Panc1 (cell line): ENCODE measurements at regions not wholly inside any gene's neighbourhood (a gene's known extent, or its start where the extent isn't known, plus 50 kb on each side); places are given as distances from the start of the nearest gene placed in this dataset.

Experiments
- ATAC-seq: fragments of 200-7000 bp; cut with Tn5 transposase; 2 replicates; pipeline ENCODE4 v1.9.1; 2020; ENCODE audit warnings: mild to moderate bottlenecking, moderate library complexity
- BruUV-seq: library from RNA; stranded (reverse); fragments of 400-500 nt; replicated peaks from 2 replicates; lab custom pipeline; 2021; lab: Mats Ljungman, UMichigan
- CTCF ChIA-PET: fragments of 300-600 bp; sonication (Branson Sonifier 250); formaldehyde crosslinking; loops from one replicate; lab custom pipeline; 2022; ENCODE audit warnings: antibody characterized with exemption; lab: Charles Lee
- POLR2A ChIA-PET: fragments of 300-600 bp; sonication (Branson Sonifier 250); formaldehyde crosslinking; loops from one replicate; lab custom pipeline; 2022; ENCODE audit warnings: antibody characterized with exemption; lab: Charles Lee
- DNase-seq: peaks from one replicate; pipeline ENCODE4 v3.0.0-alpha.2; 2010; ENCODE audit warnings: low read depth, low spot score
- H3K27ac ChIP-seq: 2 replicates; pipeline ENCODE4 v1.5.1; 2011; ENCODE audit warnings: mild to moderate bottlenecking, low read length, inconsistent platforms
- H3K27me3 ChIP-seq: fragments of 200-500 bp; sonication (Bioruptor generic); 2 replicates; pipeline ENCODE4 v1.6.0; 2014; ENCODE audit warnings: low read length, inconsistent platforms; ENCODE audit not compliant: control insufficient read depth, insufficient read depth
- H3K36me3 ChIP-seq: fragments of 200-500 bp; sonication (Bioruptor generic); 2 replicates; pipeline ENCODE4 v1.5.1; 2014; ENCODE audit warnings: inconsistent platforms, mild to moderate bottlenecking, low read length, moderate library complexity; ENCODE audit not compliant: control insufficient read depth, insufficient read depth
- H3K4me1 ChIP-seq: 2 replicates; pipeline ENCODE4 v1.5.1; 2011; ENCODE audit warnings: inconsistent platforms, mild to moderate bottlenecking, low read length, moderate library complexity; ENCODE audit not compliant: control insufficient read depth, insufficient read depth
- H3K4me3 ChIP-seq, 2 experiments: 2 replicates each; pipeline ENCODE4 v1.5.1; 2011 to 2012; ENCODE audit warnings: low read depth in 2 of 2, low read length in 2 of 2, mild to moderate bottlenecking in 2 of 2, inconsistent platforms in 1 of 2, moderate library complexity in 1 of 2
- H3K9me3 ChIP-seq: fragments of 200-500 bp; sonication (Bioruptor generic); 2 replicates; pipeline ENCODE4 v1.5.1; 2014; ENCODE audit warnings: low read depth, mild to moderate bottlenecking, inconsistent platforms, low read length, moderate library complexity; ENCODE audit not compliant: control insufficient read depth, insufficient read depth
- POLR2AphosphoS5 ChIP-seq: IDR thresholded peaks from 2 replicates; pipeline ENCODE4 v1.6.1; 2012; ENCODE audit warnings: mild to moderate bottlenecking, low read depth, low read length, moderate library complexity
- SIN3A ChIP-seq: IDR thresholded peaks from 2 replicates; pipeline ENCODE4 v1.6.1; 2012; ENCODE audit warnings: low read depth, mild to moderate bottlenecking, low read length, moderate library complexity, borderline replicate concordance; ENCODE audit not compliant: insufficient read depth
- TCF7L2 ChIP-seq: IDR thresholded peaks from 2 replicates; pipeline ENCODE4 v1.6.1; 2011; ENCODE audit warnings: mild to moderate bottlenecking, low read depth, low read length, inconsistent platforms
- in situ Hi-C: cut with HindIII; loops from 2 replicates; pipeline ENCODE4 v1.10.0; 2016; ENCODE audit warnings: low sequenced_read_pairs, low pct_unique_long_range_greater_than_20kb
- intact Hi-C: fragments of 100-400 bp; cut with micrococcal nuclease; formaldehyde crosslinking; loops from one replicate; pipeline ENCODE4 v1.10.0; 2022; ENCODE audit not compliant: unreplicated experiment
- TF ChIP-seq, protein P1 (sequence below): fragments of 450-650 bp; IDR thresholded peaks from 2 replicates; pipeline ENCODE4 v1.5.1; 2017; ENCODE audit warnings: mild to moderate bottlenecking
- TF ChIP-seq, protein P2 (sequence below), 2 experiments: IDR thresholded peaks; 2 replicates each; pipeline ENCODE4 v1.6.1; 2011 to 2012; ENCODE audit warnings: low read depth in 2 of 2, control low read depth in 1 of 2, low read length in 1 of 2, mild to moderate bottlenecking in 1 of 2, moderate library complexity in 1 of 2; ENCODE audit not compliant: insufficient read depth in 1 of 2

DNA sequence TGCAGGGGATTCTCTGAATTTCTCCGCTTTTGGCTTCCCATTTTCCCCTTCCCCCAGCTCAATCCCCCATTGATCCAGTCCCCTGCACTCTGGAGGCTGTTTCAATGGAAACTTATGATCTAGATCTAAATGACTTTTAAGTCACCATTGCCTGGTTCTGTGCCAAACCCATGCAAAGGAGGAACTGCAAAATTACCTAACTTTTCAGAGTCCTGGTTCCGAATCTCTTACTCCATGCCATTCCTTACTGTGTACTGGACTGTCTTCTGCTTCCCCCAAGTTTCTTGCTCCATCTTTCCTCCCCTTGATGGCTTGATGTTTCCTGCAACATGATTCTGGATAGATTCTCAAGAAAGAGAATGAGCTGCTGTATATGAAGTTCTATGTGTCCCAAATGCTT is 327.8 kb downstream of the MIAT start:
- in situ Hi-C loops: no loop called here
- no peak for ATAC-seq
- no peak for TF ChIP-seq TCF7L2
- TF ChIP-seq, protein P1, sequence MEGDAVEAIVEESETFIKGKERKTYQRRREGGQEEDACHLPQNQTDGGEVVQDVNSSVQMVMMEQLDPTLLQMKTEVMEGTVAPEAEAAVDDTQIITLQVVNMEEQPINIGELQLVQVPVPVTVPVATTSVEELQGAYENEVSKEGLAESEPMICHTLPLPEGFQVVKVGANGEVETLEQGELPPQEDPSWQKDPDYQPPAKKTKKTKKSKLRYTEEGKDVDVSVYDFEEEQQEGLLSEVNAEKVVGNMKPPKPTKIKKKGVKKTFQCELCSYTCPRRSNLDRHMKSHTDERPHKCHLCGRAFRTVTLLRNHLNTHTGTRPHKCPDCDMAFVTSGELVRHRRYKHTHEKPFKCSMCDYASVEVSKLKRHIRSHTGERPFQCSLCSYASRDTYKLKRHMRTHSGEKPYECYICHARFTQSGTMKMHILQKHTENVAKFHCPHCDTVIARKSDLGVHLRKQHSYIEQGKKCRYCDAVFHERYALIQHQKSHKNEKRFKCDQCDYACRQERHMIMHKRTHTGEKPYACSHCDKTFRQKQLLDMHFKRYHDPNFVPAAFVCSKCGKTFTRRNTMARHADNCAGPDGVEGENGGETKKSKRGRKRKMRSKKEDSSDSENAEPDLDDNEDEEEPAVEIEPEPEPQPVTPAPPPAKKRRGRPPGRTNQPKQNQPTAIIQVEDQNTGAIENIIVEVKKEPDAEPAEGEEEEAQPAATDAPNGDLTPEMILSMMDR: no peak
- TF ChIP-seq, protein P2, sequence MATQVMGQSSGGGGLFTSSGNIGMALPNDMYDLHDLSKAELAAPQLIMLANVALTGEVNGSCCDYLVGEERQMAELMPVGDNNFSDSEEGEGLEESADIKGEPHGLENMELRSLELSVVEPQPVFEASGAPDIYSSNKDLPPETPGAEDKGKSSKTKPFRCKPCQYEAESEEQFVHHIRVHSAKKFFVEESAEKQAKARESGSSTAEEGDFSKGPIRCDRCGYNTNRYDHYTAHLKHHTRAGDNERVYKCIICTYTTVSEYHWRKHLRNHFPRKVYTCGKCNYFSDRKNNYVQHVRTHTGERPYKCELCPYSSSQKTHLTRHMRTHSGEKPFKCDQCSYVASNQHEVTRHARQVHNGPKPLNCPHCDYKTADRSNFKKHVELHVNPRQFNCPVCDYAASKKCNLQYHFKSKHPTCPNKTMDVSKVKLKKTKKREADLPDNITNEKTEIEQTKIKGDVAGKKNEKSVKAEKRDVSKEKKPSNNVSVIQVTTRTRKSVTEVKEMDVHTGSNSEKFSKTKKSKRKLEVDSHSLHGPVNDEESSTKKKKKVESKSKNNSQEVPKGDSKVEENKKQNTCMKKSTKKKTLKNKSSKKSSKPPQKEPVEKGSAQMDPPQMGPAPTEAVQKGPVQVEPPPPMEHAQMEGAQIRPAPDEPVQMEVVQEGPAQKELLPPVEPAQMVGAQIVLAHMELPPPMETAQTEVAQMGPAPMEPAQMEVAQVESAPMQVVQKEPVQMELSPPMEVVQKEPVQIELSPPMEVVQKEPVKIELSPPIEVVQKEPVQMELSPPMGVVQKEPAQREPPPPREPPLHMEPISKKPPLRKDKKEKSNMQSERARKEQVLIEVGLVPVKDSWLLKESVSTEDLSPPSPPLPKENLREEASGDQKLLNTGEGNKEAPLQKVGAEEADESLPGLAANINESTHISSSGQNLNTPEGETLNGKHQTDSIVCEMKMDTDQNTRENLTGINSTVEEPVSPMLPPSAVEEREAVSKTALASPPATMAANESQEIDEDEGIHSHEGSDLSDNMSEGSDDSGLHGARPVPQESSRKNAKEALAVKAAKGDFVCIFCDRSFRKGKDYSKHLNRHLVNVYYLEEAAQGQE (IDR thresholded peaks at IDR 0.05; ENCODE audit: insufficient read depth in 1 of 2, low read depth in 2 of 2, low read length in 1 of 2): no peak
- TF ChIP-seq SIN3A: no peak
- TF ChIP-seq POLR2AphosphoS5: no peak
- no peak for DNase-seq
- Histone ChIP-seq H3K9me3 (no peaks in the 10 kb centered on the region), H3K27me3 (no peaks in the 10 kb centered on the region), H3K27ac (no peak overlapping the region), H3K4me3 (no peak overlapping the region), H3K4me1 (no peaks in the 10 kb centered on the region), H3K36me3 (no peaks in the 10 kb centered on the region)
- CTCF ChIA-PET: no interaction called here
- no TSS peak for BruUV-seq
- POLR2A ChIA-PET: no interaction called here
- intact Hi-C loops: no loop called here

DNA sequence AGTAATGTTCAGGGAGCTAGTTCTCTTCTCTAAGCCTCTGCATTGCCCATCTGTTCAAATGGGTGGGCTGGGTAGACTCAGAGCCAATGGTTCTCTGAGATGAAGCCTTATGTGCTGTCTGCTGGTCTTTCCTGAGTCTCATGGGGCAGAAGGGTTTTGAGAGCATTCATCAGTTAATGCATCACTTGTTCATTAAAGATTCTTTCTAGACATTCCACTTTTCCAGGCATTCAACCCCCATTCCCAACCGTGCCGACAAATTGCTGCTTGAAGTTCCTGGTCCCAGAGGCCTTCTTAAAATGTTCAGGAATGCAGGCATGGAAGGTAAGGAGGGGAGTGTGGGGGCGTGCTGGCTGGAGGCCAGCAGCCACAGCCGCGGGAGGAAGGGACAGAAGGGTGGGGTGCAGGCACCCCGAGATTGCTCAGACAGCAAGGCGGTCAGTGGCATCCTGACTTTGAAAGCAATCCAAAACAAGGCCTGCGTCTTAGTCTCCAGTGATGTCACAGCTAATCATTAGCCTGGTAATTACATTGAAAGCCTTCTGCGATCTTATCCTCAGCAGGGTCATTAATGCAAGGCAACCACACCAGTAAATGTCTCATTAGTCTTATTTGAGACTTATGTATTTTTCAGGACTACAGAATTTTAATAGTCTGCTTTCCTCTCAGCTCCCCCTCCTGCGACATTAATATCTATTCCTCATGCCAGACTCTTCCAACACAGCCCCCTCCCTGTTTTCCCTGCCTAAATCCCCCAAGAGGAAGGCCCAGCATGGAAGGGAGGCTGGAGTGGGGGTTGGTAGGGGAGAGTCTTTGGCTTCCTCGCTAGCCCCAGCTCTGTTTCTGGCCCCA is 328.8 kb downstream of the MIAT start:
- no TSS peak for BruUV-seq
- intact Hi-C loops (no loop called here), in situ Hi-C loops (no loop called here)
- ChIA-PET POLR2A (no interaction called here), CTCF (no interaction called here)
- TF ChIP-seq TCF7L2 (no peak), POLR2AphosphoS5 (no peak), SIN3A (no peak)
- TF ChIP-seq, protein P2 (IDR thresholded peaks at IDR 0.05; ENCODE audit: insufficient read depth in 1 of 2, low read depth in 2 of 2, low read length in 1 of 2): no peak
- TF ChIP-seq, protein P1: no peak
- Histone ChIP-seq H3K4me3 (no peak overlapping the region), H3K27me3 (no peaks in the 10 kb centered on the region), H3K36me3 (no peaks in the 10 kb centered on the region), H3K4me1 (no peaks in the 10 kb centered on the region), H3K27ac (no peak overlapping the region), H3K9me3 (no peaks in the 10 kb centered on the region)
- DNase-seq (no peak), ATAC-seq (no peak)
